HFF-Myc (cell line): ENCODE measurements at regions not wholly inside any gene's neighbourhood (a gene's known extent, or its start where the extent isn't known, plus 50 kb on each side); places are given as distances from the start of the nearest gene placed in this dataset.

Source experiments
- DNase-seq: peaks from one replicate; pipeline ENCODE4 v3.0.0-alpha.2; 2011; ENCODE audit warnings: low read depth; ENCODE audit errors: extremely low read depth
- H3K4me3 ChIP-seq: replicated peaks from 2 replicates; pipeline ENCODE4 v1.5.1; 2011; ENCODE audit warnings: low read depth, mild to moderate bottlenecking, control low read depth, low read length
- TF ChIP-seq, protein P1 (sequence below): IDR thresholded peaks from 2 replicates; pipeline ENCODE4 v1.5.1; 2012; ENCODE audit warnings: mild to moderate bottlenecking, low read depth, low read length, control low read depth; ENCODE audit errors: missing control alignments

DNA sequence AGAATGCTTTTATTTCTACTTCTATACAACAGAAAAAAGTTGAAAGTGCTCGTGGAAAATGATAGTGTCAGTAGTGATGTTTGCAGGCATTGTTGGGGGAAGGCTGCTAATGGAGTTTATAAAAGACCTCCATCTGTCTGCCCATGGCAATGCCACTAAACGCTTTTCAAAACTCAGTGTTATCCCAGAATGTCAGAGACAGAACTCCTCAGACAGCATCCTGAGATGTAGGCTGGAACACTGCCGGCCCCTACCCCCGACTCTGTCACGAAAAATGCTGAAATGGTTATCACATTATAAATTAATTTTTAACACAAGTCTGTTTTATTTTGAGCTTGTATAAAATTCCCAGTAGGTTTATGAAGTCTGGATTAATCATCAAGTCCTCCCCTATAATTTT lies 128.9 kb downstream of the HS3ST1 start:
- no peak overlapping the region for H3K4me3 ChIP-seq
- TF ChIP-seq, protein P1, sequence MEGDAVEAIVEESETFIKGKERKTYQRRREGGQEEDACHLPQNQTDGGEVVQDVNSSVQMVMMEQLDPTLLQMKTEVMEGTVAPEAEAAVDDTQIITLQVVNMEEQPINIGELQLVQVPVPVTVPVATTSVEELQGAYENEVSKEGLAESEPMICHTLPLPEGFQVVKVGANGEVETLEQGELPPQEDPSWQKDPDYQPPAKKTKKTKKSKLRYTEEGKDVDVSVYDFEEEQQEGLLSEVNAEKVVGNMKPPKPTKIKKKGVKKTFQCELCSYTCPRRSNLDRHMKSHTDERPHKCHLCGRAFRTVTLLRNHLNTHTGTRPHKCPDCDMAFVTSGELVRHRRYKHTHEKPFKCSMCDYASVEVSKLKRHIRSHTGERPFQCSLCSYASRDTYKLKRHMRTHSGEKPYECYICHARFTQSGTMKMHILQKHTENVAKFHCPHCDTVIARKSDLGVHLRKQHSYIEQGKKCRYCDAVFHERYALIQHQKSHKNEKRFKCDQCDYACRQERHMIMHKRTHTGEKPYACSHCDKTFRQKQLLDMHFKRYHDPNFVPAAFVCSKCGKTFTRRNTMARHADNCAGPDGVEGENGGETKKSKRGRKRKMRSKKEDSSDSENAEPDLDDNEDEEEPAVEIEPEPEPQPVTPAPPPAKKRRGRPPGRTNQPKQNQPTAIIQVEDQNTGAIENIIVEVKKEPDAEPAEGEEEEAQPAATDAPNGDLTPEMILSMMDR = no peak
- no peak for DNase-seq

DNA sequence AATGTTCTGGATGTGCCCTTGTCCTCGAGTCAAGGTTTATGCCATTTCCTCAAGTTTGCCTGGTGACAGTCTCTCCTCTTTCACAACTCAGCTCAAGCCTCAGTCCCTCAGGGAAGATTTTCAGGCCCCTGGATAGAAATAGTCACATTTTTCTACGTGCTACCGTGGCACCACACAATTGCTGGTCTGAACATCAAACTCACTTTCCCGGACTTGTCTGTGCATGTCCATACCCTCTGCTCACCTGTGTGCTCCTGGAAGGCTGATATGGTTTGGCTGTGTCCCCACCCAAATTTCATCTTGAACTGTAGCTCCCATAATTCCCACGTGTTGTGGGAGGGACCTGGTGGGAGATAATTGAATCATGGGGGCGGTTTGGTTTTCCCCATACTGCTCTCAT lies 129.7 kb downstream of the HS3ST1 start:
- TF ChIP-seq, protein P1 = no peak
- no peak for DNase-seq
- no peak overlapping the region for H3K4me3 ChIP-seq

DNA sequence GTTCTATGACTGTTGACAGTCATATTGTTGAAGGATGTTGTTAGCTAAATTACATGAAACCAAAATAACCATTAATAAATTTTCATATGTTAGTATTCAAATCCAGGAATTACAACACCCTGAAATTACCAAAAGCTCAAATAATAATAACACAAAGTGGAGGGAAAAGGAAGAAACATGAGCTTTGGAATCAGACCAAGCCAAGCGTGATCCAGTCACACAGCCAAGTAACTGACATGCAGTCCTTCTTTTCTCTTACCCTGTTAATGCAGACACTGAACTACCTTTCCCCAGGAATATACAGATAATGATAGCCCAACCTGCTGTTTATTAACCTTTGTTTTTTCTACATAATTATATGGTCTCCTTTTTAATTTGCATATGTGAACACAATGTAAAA lies 130.2 kb downstream of the HS3ST1 start:
- TF ChIP-seq, protein P1 = no peak
- DNase-seq = no peak
- H3K4me3 ChIP-seq = no peak overlapping the region

DNA sequence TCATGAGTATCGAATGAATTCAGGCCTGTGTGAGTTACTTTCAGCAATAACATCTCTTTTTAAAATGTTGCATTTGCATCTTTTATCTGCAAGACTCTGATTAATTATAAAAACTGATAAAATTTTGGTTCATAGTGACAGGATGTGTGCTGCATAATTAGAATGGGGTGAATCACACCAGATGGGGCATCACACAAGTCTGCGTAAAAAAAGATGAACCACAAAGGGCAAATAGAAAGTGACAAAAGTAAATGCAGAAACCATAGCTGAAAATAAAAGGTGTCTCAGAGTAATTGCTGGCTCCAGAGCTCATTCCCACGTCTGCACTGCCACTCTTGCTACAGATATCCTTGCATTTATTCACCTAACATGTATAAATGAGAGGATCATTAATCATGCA lies 131.1 kb downstream of the HS3ST1 start:
- TF ChIP-seq, protein P1 = no peak
- DNase-seq = no peak
- H3K4me3 ChIP-seq = no peak overlapping the region

DNA sequence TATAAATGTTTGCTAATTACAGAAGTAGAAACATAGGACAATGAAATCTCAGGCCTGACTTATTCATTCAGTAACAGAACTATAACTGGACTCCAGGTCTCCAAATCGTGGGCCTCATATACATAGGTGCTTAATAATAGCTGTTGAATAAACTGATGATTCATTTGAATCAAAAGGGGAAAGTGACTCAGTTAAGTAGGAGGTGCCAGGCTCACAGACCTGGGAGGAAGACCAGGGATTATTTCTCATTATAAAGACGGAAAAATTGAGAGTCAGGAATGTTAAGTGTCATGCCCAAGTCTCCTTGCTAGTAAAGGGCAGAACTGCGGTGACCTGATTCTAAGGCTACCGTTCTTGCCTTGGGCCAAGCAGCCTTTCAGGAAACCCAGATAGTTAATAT lies 131.5 kb downstream of the HS3ST1 start:
- no peak for DNase-seq
- TF ChIP-seq, protein P1 = no peak
- no peak overlapping the region for H3K4me3 ChIP-seq

DNA sequence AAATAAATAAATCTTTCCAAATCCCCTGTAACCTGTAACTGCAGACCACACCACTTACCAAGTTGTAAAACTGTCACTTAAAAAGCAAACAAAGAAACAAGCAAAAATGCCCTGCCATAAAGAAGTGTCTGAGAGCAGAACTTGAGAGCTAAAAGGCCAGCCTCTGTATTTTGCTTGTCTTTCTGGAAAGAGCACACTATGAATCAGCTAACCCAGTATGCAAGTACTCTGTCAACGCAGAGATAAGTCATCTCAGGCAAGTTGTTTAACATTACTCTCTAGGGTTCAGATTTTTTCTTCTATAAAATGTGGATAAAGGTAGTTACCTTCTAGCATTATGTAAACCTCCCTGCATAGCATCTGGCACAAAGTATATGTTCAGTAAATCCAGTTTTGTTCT lies 134.8 kb downstream of the HS3ST1 start:
- DNase-seq = no peak
- TF ChIP-seq, protein P1 = no peak
- H3K4me3 ChIP-seq = no peak overlapping the region

DNA sequence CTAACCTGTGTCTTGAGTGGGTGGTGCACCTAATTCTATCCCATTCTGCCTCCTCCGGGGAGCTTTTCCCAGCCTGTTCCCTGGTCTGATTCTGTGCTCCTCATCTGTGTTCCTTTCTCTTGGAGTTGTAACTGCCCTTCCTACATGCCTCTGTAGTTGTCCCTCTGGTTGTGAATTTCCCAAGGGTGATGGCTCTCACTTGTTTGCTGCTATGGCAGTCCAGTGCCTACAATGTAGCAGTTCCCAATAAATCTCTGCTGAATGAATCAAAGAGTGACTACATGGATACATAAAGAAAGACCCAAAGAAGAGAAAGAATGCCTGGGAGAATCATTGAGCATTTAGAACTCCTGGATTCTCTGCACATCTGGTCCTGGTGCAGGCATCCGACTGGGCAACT lies 141.6 kb downstream of the HS3ST1 start:
- no peak overlapping the region for H3K4me3 ChIP-seq
- TF ChIP-seq, protein P1 = no peak
- no peak for DNase-seq
